K562 (cell line): ENCODE measurements at regions not wholly inside any gene's neighbourhood (a gene's known extent, or its start where the extent isn't known, plus 50 kb on each side); places are given as distances from the start of the nearest gene placed in this dataset.

ENCODE experiments used
- ATAC-seq: fragments of 200-7000 bp; cut with Tn5 transposase; 3 replicates; pipeline ENCODE4 v1.9.1; 2020; ENCODE audit warnings: moderate library complexity
- BruUV-seq: library from RNA; stranded (reverse); fragments of 400-500 nt; replicated peaks from 2 replicates; lab custom pipeline; 2021; lab: Mats Ljungman, UMichigan
- CTCF ChIA-PET: fragments of 300-600 bp; formaldehyde crosslinking; extraction: SDS; loops from one replicate; lab custom pipeline; 2021; ENCODE audit warnings: low intra/inter-chr PET ratio; lab: Yijun Ruan, JAX
- POLR2A ChIA-PET: fragments of 300-600, 350-650 bp; sonication (Branson Sonifier 250); formaldehyde crosslinking; extraction: SDS; loops from one replicate; lab custom pipeline; 2021; ENCODE audit warnings: antibody characterized with exemption, inconsistent platforms; lab: Yijun Ruan, JAX
- DNase-seq, 4 experiments: peaks; one replicate each; pipeline versions ENCODE4 v3.0.0 to v3.0.0-alpha.2; 2011 to 2018; ENCODE audit warnings: low spot score in 3 of 4, mixed read lengths in 3 of 4; ENCODE audit errors: extremely low read depth in 1 of 4
- FAIRE-seq: peaks from 2 replicates; lab custom pipeline; 2011; peaks lifted over from hg19 to GRCh38; lab: Jason Lieb, UNC
- H2AFZ ChIP-seq: 2 replicates; pipeline ENCODE4 v1.6.0; 2011; ENCODE audit warnings: low read depth, low read length, control low read depth, inconsistent platforms
- H3K27ac ChIP-seq: fragments of 200-600 bp; 3 replicates; pipeline ENCODE4 v1.8.0; 2011; ENCODE audit warnings: low read depth, mild to moderate bottlenecking, control low read depth, inconsistent platforms, low read length, moderate library complexity, mixed read lengths; ENCODE audit errors: extremely low read depth
- H3K27me3 ChIP-seq, 2 experiments: fragments of 300-600 bp in 1 of 2; 2 replicates in 1 of 2; 3 replicates in 1 of 2; pipeline versions ENCODE4 v1.6.0 to v1.8.0; 2011; ENCODE audit warnings: inconsistent platforms in 2 of 2, low read length in 2 of 2, mild to moderate bottlenecking in 1 of 2, mixed read lengths in 1 of 2, moderate library complexity in 1 of 2; ENCODE audit not compliant: control insufficient read depth in 2 of 2, insufficient read depth in 2 of 2
- H3K36me3 ChIP-seq: fragments of 300-600 bp; 3 replicates; pipeline ENCODE4 v1.8.0; 2011; ENCODE audit warnings: mild to moderate bottlenecking, low read length, inconsistent platforms; ENCODE audit not compliant: control insufficient read depth, insufficient read depth
- H3K4me1 ChIP-seq, 2 experiments: fragments of 200-600 bp in 1 of 2; replicated peaks in 1 of 2; 2 replicates in 1 of 2; 3 replicates in 1 of 2; pipeline versions ENCODE4 v1.5.1 to v1.8.0; 2011; ENCODE audit warnings: inconsistent platforms in 2 of 2, low read length in 2 of 2, mild to moderate bottlenecking in 1 of 2, mixed read lengths in 1 of 2, moderate library complexity in 1 of 2; ENCODE audit not compliant: control insufficient read depth in 2 of 2, insufficient read depth in 2 of 2
- H3K4me2 ChIP-seq: 2 replicates; pipeline ENCODE4 v1.6.1; 2011; ENCODE audit warnings: low read length, control low read depth, inconsistent platforms, mixed read lengths; ENCODE audit not compliant: insufficient read depth
- H3K4me3 ChIP-seq: fragments of 200-600 bp; sonication (generic), shearing (Covaris generic); 2 replicates; pipeline ENCODE4 v1.5.1; 2016; ENCODE audit warnings: control low read depth, inconsistent platforms
- H3K79me2 ChIP-seq: fragments of 200-600 bp; 3 replicates; pipeline ENCODE4 v1.8.0; 2011; ENCODE audit warnings: low read length, inconsistent platforms; ENCODE audit not compliant: control insufficient read depth, insufficient read depth
- H3K9ac ChIP-seq, 2 experiments: 2 replicates each; pipeline versions ENCODE4 v1.6.0 to v1.6.1; 2011; ENCODE audit warnings: low read depth in 2 of 2, low read length in 2 of 2, control low read depth in 1 of 2, inconsistent platforms in 1 of 2, mild to moderate bottlenecking in 1 of 2, mixed read lengths in 1 of 2; ENCODE audit not compliant: insufficient read depth in 1 of 2
- H3K9me1 ChIP-seq: one replicate; pipeline ENCODE4 v1.6.0; 2011; ENCODE audit warnings: inconsistent platforms, mild to moderate bottlenecking, low read length, moderate library complexity; ENCODE audit not compliant: control insufficient read depth, insufficient read depth
- H3K9me3 ChIP-seq: replicated peaks from 2 replicates; pipeline ENCODE4 v1.5.1; 2011; ENCODE audit warnings: low read depth, low read length, inconsistent platforms; ENCODE audit not compliant: control insufficient read depth, insufficient read depth
- H4K20me1 ChIP-seq: replicated peaks from 2 replicates; pipeline ENCODE4 v1.6.1; 2011; ENCODE audit warnings: low read length, inconsistent platforms, mixed read lengths; ENCODE audit not compliant: control insufficient read depth, insufficient read depth
- ESRRA ChIP-seq: fragments of 450-650 bp; IDR thresholded peaks from 2 replicates; pipeline ENCODE4 v1.6.1; 2014; ENCODE audit warnings: low read depth, mild to moderate bottlenecking, moderate library complexity, borderline replicate concordance
- HDAC6 ChIP-seq: IDR thresholded peaks from 2 replicates; pipeline ENCODE4 v1.6.1; 2012; ENCODE audit warnings: low read depth, mild to moderate bottlenecking, control low read depth, inconsistent platforms, low read length, moderate library complexity
- HDGF ChIP-seq: fragments of 450-650 bp; IDR thresholded peaks from 2 replicates; pipeline ENCODE4 v1.6.1; 2016
- REST ChIP-seq, 2 experiments: fragments of 450-650 bp; formaldehyde crosslinking in 1 of 2; IDR thresholded peaks; 2 replicates each; pipeline versions ENCODE4 v1.4.0 to v1.6.1; 2014 to 2020; ENCODE audit warnings: mild to moderate bottlenecking in 2 of 2, borderline replicate concordance in 1 of 2, low read depth in 1 of 2
- SRSF1 ChIP-seq: fragments of 200-400 bp; formaldehyde crosslinking; IDR thresholded peaks from 2 replicates; pipeline ENCODE4 v1.6.1; 2017; ENCODE audit warnings: mild to moderate bottlenecking, low read depth, low read length, moderate library complexity
- USF1 ChIP-seq: sonication (generic); formaldehyde crosslinking; IDR thresholded peaks from 2 replicates; pipeline ENCODE4 v1.9.0; 2022; ENCODE audit warnings: mild to moderate bottlenecking, missing genetic modification reagents
- WGBS: fragments of 100-300 bp; shearing (Covaris generic); methylation state at CpG from one replicate; pipeline ENCODE4 v1.1.6; 2016; ENCODE audit warnings: low coverage, mixed read lengths; ENCODE audit not compliant: insufficient coverage; ENCODE audit errors: missing lambda C conversion rate; 5-methylcytosine and 5-hydroxymethylcytosine counted together
- in situ Hi-C: fragments of 300-500 bp; cut with MboI; formaldehyde crosslinking; loops from 4 replicates; pipeline ENCODE4 v1.15.0; 2018; ENCODE audit warnings: inconsistent platforms, mixed read lengths
- intact Hi-C: fragments of 100-400 bp; cut with micrococcal nuclease; formaldehyde crosslinking; loops from 2 replicates; pipeline ENCODE4 v1.14.2; 2022

GRCh38 chr1:30188999-30189398, 534.4 kb downstream of the MATN1 start:
- DNase-seq: no peak
- Histone ChIP-seq H3K27ac (no peak overlapping the region), H3K9ac (no peak overlapping the region), H3K4me3 (no peak overlapping the region), H3K79me2 (no peaks in the 10 kb centered on the region), H2AFZ (no peak overlapping the region), H3K4me2 (no peak overlapping the region), H3K27me3 (0 out of 5 replicates have a peak, but pooled peaks cover 0 to 6% of the 10 kb centered on the region in 2 experiments), H4K20me1 (0 out of 2 replicates have a peak, but pooled peaks cover 4% of the 10 kb centered on the region), H3K9me1 (no peaks in the 10 kb centered on the region), H3K36me3 (no peaks in the 10 kb centered on the region), H3K4me1 (peaks cover 44 to 49% of the 10 kb centered on the region in 2 experiments), H3K9me3 (no peaks in the 10 kb centered on the region; the same call in 1 of the 2 replicates)
- intact Hi-C loops (no loop called here), in situ Hi-C loops (no loop called here)
- BruUV-seq: no TSS peak
- ChIA-PET POLR2A (no interaction called here), CTCF (no interaction called here)
- WGBS: 73% methylated on average over 2 of the region's 2 CpGs
- no peak for ATAC-seq
- FAIRE-seq: no peak
- TF ChIP-seq HDGF (no peak), SRSF1 (no peak), USF1 (CRISPR knock-in tag) (0 out of 2 replicates have a peak, but pooled peaks have one; percentile 8)

GRCh38 chr1:30188329-30188728, 535.1 kb downstream of the MATN1 start:
- H3K4me1 ChIP-seq: peaks cover 49 to 53% of the 10 kb centered on the region in 2 experiments
- no peaks in the 10 kb centered on the region; the same call in 1 of the 2 replicates for H3K9me3 ChIP-seq
- intact Hi-C loops (no loop called here), in situ Hi-C loops (no loop called here)
- 0 out of 5 replicates have a peak, but pooled peaks cover 0 to 6% of the 10 kb centered on the region in 2 experiments for H3K27me3 ChIP-seq
- H4K20me1 ChIP-seq: 0 out of 2 replicates have a peak, but pooled peaks cover 2% of the 10 kb centered on the region
- POLR2A ChIA-PET: no interaction called here
- H3K4me3 ChIP-seq: no peak overlapping the region
- no peaks in the 10 kb centered on the region for H3K36me3 ChIP-seq
- H3K9ac ChIP-seq: no peak overlapping the region
- H3K4me2 ChIP-seq: no peak overlapping the region
- peak; percentile 22; the same call in 1 of the 2 replicates for TF ChIP-seq REST (IDR thresholded peaks at IDR 0.05; ENCODE audit: borderline replicate concordance)
- no peak for TF ChIP-seq REST (CRISPR knock-in tag; IDR thresholded peaks at IDR 0.05; ENCODE audit: low read depth)
- no peak for TF ChIP-seq HDAC6
- peak; percentile 71 for TF ChIP-seq ESRRA
- WGBS: 17% methylated on average over 3 of the region's 6 CpGs
- no peaks in the 10 kb centered on the region for H3K9me1 ChIP-seq
- H2AFZ ChIP-seq: no peak overlapping the region
- CTCF ChIA-PET: no interaction called here
- no peak overlapping the region for H3K27ac ChIP-seq
- ATAC-seq (no peak), DNase-seq (no peak), FAIRE-seq (no peak)
- no TSS peak for BruUV-seq
- no peaks in the 10 kb centered on the region for H3K79me2 ChIP-seq
